ENCODE measurements at regions not wholly inside any gene's neighbourhood (a gene's known extent, or its start where the extent isn't known, plus 50 kb on each side); places are given as distances from the start of the nearest gene placed in this dataset.

DNA sequence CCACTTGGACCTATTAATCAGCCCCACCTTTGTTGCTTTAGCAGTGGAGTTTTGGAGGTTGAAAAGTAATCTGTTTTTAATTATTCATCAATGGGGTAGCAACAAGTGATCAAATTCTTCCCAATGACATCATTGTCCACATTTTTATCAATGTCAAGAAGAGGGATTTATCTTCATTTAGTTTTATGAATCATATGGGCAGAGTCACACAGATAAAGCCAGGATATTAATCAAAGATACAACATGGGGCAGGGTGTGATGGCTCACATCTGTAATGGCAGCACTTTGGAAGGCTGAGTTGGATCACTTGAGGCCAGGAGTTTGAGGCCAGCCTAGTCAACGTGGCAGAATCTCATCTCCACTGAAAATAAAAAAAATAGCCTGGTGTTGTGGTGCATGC is 388.4 kb upstream of the POM121L12 start:
- Histone ChIP-seq H3K27ac (ENCODE audit: low read depth in 1 of 2, low read length in 1 of 2) (no peak overlapping the region), H3K4me1 (ENCODE audit: control insufficient read depth in 2 of 2, insufficient read depth in 2 of 2, low read length in 2 of 2) (no peaks in the 10 kb centered on the region), H3K9me3 (ENCODE audit: control insufficient read depth in 2 of 2, insufficient read depth in 1 of 2, low read length in 1 of 2) (no peaks in the 10 kb centered on the region), H3K27me3 (ENCODE audit: control insufficient read depth in 2 of 2, insufficient read depth in 1 of 2, low read length in 1 of 2) (no peaks in the 10 kb centered on the region), H3K36me3 (ENCODE audit: control insufficient read depth in 2 of 2, insufficient read depth in 2 of 2, low read length in 1 of 2) (no peaks in the 10 kb centered on the region), H3K4me3 (ENCODE audit: low read length in 2 of 2) (no peak overlapping the region)
- no peak for DNase-seq (ENCODE audit: low read depth in 6 of 9, low spot score in 9 of 9)
- WGBS = 33% methylated on average over 1 of the region's 1 CpG

DNA sequence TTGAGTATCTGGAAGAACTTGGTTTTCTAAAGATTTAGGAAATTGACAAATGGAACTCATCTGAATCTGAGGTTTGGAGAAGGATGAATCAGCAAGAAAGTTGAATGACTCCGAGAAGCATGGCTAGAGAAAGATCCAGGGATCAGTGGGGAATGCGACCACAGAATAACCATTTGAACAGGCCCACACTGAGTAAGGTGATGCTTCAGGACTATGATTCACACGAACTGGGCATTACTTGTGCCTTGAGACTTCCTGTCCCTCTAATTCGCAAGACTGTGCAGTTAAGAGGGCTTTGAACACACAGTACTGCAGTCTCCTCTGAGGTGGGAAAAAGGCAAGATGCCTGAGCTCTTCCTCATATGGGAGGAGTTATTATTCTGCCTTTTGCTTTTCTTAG is 395.5 kb upstream of the POM121L12 start:
- Histone ChIP-seq H3K27ac (ENCODE audit: low read depth in 1 of 2, low read length in 1 of 2) (no peak overlapping the region), H3K27me3 (ENCODE audit: control insufficient read depth in 2 of 2, insufficient read depth in 1 of 2, low read length in 1 of 2) (no peaks in the 10 kb centered on the region), H3K9me3 (ENCODE audit: control insufficient read depth in 2 of 2, insufficient read depth in 1 of 2, low read length in 1 of 2) (no peaks in the 10 kb centered on the region), H3K36me3 (ENCODE audit: control insufficient read depth in 2 of 2, insufficient read depth in 2 of 2, low read length in 1 of 2) (no peaks in the 10 kb centered on the region), H3K4me3 (ENCODE audit: low read length in 2 of 2) (no peak overlapping the region), H3K4me1 (ENCODE audit: control insufficient read depth in 2 of 2, insufficient read depth in 2 of 2, low read length in 2 of 2) (no peaks in the 10 kb centered on the region)
- WGBS = 82% methylated on average over 4 of the region's 4 CpGs
- no peak for DNase-seq (ENCODE audit: low read depth in 6 of 9, low spot score in 9 of 9)

DNA sequence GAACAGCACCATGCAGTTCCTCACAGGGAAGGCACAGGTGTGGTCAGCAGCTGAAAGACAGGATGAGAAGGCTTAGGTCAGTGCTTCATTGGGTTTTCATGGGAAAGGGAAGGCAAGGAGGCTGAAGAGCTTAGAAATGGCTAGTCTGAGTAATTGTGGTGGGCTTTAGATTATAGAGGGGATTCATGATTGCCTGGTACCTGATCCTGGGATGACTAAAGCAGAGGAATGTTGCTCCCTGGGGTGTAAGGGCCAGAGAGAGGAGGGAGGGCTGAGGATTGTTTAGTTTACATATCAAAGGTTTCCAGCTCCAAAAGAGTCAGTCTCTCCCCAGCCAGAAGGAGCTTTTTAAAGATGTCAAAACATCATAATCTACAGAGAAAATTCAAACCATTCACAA is 396.3 kb upstream of the POM121L12 start:
- Histone ChIP-seq H3K4me3 (ENCODE audit: low read length in 2 of 2) (no peak overlapping the region), H3K27ac (ENCODE audit: low read depth in 1 of 2, low read length in 1 of 2) (no peak overlapping the region), H3K36me3 (ENCODE audit: control insufficient read depth in 2 of 2, insufficient read depth in 2 of 2, low read length in 1 of 2) (no peaks in the 10 kb centered on the region), H3K4me1 (ENCODE audit: control insufficient read depth in 2 of 2, insufficient read depth in 2 of 2, low read length in 2 of 2) (no peaks in the 10 kb centered on the region), H3K27me3 (ENCODE audit: control insufficient read depth in 2 of 2, insufficient read depth in 1 of 2, low read length in 1 of 2) (no peaks in the 10 kb centered on the region), H3K9me3 (ENCODE audit: control insufficient read depth in 2 of 2, insufficient read depth in 1 of 2, low read length in 1 of 2) (no peaks in the 10 kb centered on the region)
- DNase-seq (ENCODE audit: low read depth in 6 of 9, low spot score in 9 of 9) = no peak

DNA sequence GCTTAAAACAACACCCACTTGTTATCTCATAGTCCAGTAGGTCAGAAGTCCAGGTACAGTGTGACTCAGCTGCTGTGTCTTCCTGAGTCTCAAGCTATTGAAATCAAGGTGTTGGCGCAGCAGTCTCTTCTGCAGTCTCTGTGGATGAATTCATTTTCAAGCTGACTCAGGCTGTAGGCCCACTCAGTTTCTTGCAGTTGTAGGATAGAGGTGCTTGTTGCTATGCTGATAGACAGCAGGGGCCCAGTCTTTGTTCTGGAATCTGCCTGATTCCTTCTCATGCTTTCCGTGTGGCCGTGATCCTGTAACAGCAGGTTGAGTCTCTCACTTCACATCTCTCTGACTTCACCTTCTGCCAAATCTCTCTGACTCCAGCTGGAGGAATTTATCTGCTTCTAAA is 400.4 kb upstream of the POM121L12 start:
- Histone ChIP-seq H3K27me3 (ENCODE audit: control insufficient read depth in 2 of 2, insufficient read depth in 1 of 2, low read length in 1 of 2) (no peaks in the 10 kb centered on the region), H3K4me3 (ENCODE audit: low read length in 2 of 2) (no peak overlapping the region), H3K9me3 (ENCODE audit: control insufficient read depth in 2 of 2, insufficient read depth in 1 of 2, low read length in 1 of 2) (peaks cover 0 to 2% of the 10 kb centered on the region in 2 donors), H3K36me3 (ENCODE audit: control insufficient read depth in 2 of 2, insufficient read depth in 2 of 2, low read length in 1 of 2) (no peaks in the 10 kb centered on the region), H3K4me1 (ENCODE audit: control insufficient read depth in 2 of 2, insufficient read depth in 2 of 2, low read length in 2 of 2) (no peaks in the 10 kb centered on the region), H3K27ac (ENCODE audit: low read depth in 1 of 2, low read length in 1 of 2) (no peak overlapping the region)
- 80% methylated on average over 3 of the region's 3 CpGs for WGBS
- no peak for DNase-seq (ENCODE audit: low read depth in 6 of 9, low spot score in 9 of 9)

DNA sequence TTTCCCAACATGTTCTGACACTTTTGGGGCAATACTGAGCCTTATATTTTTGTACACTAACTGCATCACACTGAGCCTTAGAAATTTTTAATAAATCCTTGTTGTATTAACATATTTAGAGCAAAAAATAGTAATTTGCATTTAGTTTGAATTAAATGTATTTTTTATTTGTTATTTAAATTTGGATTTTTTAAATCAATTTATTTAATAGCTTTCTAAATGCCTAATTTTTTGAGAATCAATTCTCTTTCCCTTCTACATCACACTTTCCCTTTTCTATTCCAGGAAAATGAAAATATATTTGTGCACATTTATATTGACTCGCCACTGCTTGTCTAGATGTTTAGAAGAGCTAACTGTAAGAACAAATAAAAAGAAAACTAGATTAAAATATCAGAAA is 414.6 kb upstream of the POM121L12 start:
- DNase-seq (ENCODE audit: low read depth in 6 of 9, low spot score in 9 of 9) = no peak
- WGBS = 95% methylated on average over 1 of the region's 1 CpG
- no peaks in the 10 kb centered on the region for H3K27me3 ChIP-seq (ENCODE audit: control insufficient read depth in 2 of 2, insufficient read depth in 1 of 2, low read length in 1 of 2)
- H3K27ac ChIP-seq (ENCODE audit: low read depth in 1 of 2, low read length in 1 of 2) = no peak overlapping the region
- H3K4me1 ChIP-seq (ENCODE audit: control insufficient read depth in 2 of 2, insufficient read depth in 2 of 2, low read length in 2 of 2) = no peaks in the 10 kb centered on the region
- no peaks in the 10 kb centered on the region for H3K9me3 ChIP-seq (ENCODE audit: control insufficient read depth in 2 of 2, insufficient read depth in 1 of 2, low read length in 1 of 2)
- no peak overlapping the region for H3K4me3 ChIP-seq (ENCODE audit: low read length in 2 of 2)
- H3K36me3 ChIP-seq (ENCODE audit: control insufficient read depth in 2 of 2, insufficient read depth in 2 of 2, low read length in 1 of 2) = no peaks in the 10 kb centered on the region

DNA sequence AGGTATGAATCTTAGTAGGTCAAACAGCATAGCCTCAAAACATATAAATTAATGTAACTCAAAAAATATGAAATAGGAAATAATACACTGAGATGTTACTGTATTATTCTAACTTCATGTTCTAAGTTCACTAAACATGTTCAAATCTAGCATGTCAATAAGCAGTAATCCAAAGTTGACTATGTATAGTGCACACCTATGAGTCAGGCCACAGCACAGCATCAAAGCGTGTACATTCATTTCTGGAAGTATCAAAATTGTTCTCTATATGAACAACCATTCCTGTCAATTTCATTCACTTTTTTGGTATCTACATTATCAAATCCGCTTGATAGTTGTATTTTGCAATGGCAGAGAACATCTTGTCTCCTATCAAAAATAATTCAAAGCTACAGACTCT is 418.9 kb upstream of the POM121L12 start:
- Histone ChIP-seq H3K27me3 (ENCODE audit: control insufficient read depth in 2 of 2, insufficient read depth in 1 of 2, low read length in 1 of 2) (no peaks in the 10 kb centered on the region), H3K9me3 (ENCODE audit: control insufficient read depth in 2 of 2, insufficient read depth in 1 of 2, low read length in 1 of 2) (no peaks in the 10 kb centered on the region), H3K27ac (ENCODE audit: low read depth in 1 of 2, low read length in 1 of 2) (no peak overlapping the region), H3K4me3 (ENCODE audit: low read length in 2 of 2) (no peak overlapping the region), H3K4me1 (ENCODE audit: control insufficient read depth in 2 of 2, insufficient read depth in 2 of 2, low read length in 2 of 2) (no peaks in the 10 kb centered on the region), H3K36me3 (ENCODE audit: control insufficient read depth in 2 of 2, insufficient read depth in 2 of 2, low read length in 1 of 2) (no peaks in the 10 kb centered on the region)
- DNase-seq (ENCODE audit: low read depth in 6 of 9, low spot score in 9 of 9) = no peak
- WGBS = 95% methylated on average over 2 of the region's 2 CpGs

DNA sequence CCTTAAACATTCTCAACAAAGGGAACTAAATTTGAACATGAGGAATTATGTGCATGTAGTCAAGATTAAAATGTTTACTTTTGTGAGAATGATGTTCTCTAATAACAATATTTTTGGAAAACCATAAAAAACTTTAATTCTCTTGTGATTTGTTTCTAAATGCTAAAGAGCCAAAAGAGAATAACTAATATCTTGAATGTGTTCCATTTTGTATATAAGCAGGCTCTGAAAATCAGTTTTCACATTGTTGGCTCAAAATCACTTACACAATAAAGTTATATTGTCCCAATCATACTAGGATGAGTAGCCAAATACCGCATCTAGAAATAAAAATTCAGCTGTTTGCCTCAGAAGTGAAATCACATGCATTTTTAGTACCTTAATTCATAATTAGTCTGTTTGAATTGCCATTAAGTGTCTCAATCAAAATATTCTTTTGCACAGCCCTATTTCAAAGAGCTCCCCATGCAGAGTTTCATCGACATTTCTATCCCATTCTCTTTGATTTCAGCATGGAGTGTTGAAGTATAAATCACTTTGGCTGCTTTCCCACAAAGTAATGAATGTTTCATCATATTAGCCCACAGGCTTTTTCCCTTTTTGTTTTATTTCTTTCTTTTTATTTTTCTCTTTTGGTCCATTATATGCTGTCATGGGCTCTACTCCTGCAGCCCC is 420.3 kb upstream of the POM121L12 start:
- DNase-seq (ENCODE audit: low read depth in 6 of 9, low spot score in 9 of 9) = no peak
- no peak overlapping the region for H3K4me3 ChIP-seq (ENCODE audit: low read length in 2 of 2)
- WGBS = 93% methylated on average over 2 of the region's 2 CpGs
- no peaks in the 10 kb centered on the region for H3K4me1 ChIP-seq (ENCODE audit: control insufficient read depth in 2 of 2, insufficient read depth in 2 of 2, low read length in 2 of 2)
- H3K27ac ChIP-seq (ENCODE audit: low read depth in 1 of 2, low read length in 1 of 2) = no peak overlapping the region
- no peaks in the 10 kb centered on the region for H3K36me3 ChIP-seq (ENCODE audit: control insufficient read depth in 2 of 2, insufficient read depth in 2 of 2, low read length in 1 of 2)
- H3K9me3 ChIP-seq (ENCODE audit: control insufficient read depth in 2 of 2, insufficient read depth in 1 of 2, low read length in 1 of 2) = no peaks in the 10 kb centered on the region
- H3K27me3 ChIP-seq (ENCODE audit: control insufficient read depth in 2 of 2, insufficient read depth in 1 of 2, low read length in 1 of 2) = no peaks in the 10 kb centered on the region

DNA sequence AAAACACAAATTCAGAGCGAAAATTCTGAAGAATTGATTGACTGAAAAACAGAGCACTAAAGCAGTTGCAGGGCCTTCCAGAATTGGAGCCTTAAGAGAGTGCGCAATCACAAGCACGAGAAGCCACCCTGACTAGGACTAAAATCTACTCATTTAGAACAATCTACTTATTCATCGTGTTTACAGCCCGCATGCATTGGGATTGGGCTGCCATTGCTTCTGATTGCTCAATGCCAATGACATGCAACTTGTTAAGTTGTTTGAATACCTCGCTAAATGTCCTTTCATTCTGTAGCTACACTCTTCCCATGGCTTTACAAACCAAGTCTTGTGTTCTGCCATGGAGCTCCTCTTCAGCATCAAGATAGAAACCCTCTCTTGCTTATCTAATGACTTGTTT is 425.9 kb upstream of the POM121L12 start:
- no peak for DNase-seq (ENCODE audit: low read depth in 6 of 9, low spot score in 9 of 9)
- Histone ChIP-seq H3K4me3 (ENCODE audit: low read length in 2 of 2) (no peak overlapping the region), H3K36me3 (ENCODE audit: control insufficient read depth in 2 of 2, insufficient read depth in 2 of 2, low read length in 1 of 2) (no peaks in the 10 kb centered on the region), H3K9me3 (ENCODE audit: control insufficient read depth in 2 of 2, insufficient read depth in 1 of 2, low read length in 1 of 2) (peaks cover 0 to 3% of the 10 kb centered on the region in 2 donors), H3K27ac (ENCODE audit: low read depth in 1 of 2, low read length in 1 of 2) (no peak overlapping the region), H3K27me3 (ENCODE audit: control insufficient read depth in 2 of 2, insufficient read depth in 1 of 2, low read length in 1 of 2) (no peaks in the 10 kb centered on the region), H3K4me1 (ENCODE audit: control insufficient read depth in 2 of 2, insufficient read depth in 2 of 2, low read length in 2 of 2) (no peaks in the 10 kb centered on the region)
- 96% methylated on average over 6 of the region's 6 CpGs for WGBS

DNA sequence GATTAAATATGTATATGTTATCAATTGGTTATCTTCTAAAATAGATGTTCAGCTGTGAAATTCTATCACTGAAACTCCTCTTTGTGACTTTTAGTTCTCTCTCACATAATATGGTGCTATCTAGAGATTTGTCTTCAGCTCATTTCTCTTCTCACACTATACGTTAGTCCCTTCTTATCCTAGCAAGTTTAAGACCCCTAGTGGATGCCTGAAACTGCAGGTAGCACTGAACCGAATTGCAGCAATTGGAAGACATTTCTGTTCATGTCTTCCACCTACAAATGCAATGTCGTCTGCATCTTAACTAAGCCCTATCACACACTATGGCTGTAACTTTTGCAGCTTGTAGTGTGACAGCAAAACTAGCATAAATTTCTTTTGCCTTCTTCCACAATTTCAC is 442.7 kb upstream of the POM121L12 start:
- no peaks in the 10 kb centered on the region for H3K9me3 ChIP-seq (ENCODE audit: control insufficient read depth in 2 of 2, insufficient read depth in 1 of 2, low read length in 1 of 2)
- no peaks in the 10 kb centered on the region for H3K36me3 ChIP-seq (ENCODE audit: control insufficient read depth in 2 of 2, insufficient read depth in 2 of 2, low read length in 1 of 2)
- no peaks in the 10 kb centered on the region for H3K4me1 ChIP-seq (ENCODE audit: control insufficient read depth in 2 of 2, insufficient read depth in 2 of 2, low read length in 2 of 2)
- no peak overlapping the region for H3K27ac ChIP-seq (ENCODE audit: low read depth in 1 of 2, low read length in 1 of 2)
- no peak overlapping the region for H3K4me3 ChIP-seq (ENCODE audit: low read length in 2 of 2)
- 74% methylated on average over 3 of the region's 3 CpGs for WGBS
- DNase-seq (ENCODE audit: low read depth in 6 of 9, low spot score in 9 of 9) = peak in 1 of 9 donors; percentile 8
- no peaks in the 10 kb centered on the region for H3K27me3 ChIP-seq (ENCODE audit: control insufficient read depth in 2 of 2, insufficient read depth in 1 of 2, low read length in 1 of 2)

DNA sequence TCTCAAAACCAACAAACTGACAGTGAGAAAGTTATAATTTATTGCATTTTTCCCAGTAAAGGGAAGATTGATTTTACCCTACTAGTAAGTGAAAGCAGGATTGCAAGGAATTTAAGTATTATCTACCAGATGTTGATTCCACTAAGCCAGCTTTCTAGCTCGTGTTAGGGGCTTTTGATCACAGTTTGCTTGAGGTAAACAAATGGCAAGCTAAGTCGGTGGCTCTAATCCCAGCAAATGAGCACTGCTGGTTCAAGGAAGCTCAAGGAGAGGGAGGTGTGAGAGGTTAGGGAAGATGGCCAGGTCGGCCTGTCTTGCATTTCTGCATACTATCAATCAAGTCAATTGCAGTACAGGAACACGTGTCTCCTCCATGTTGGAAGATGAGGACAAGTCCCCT is 448.7 kb upstream of the POM121L12 start:
- no peaks in the 10 kb centered on the region for H3K4me1 ChIP-seq (ENCODE audit: control insufficient read depth in 2 of 2, insufficient read depth in 2 of 2, low read length in 2 of 2)
- H3K4me3 ChIP-seq (ENCODE audit: low read length in 2 of 2) = no peak overlapping the region
- H3K9me3 ChIP-seq (ENCODE audit: control insufficient read depth in 2 of 2, insufficient read depth in 1 of 2, low read length in 1 of 2) = no peaks in the 10 kb centered on the region
- H3K27ac ChIP-seq (ENCODE audit: low read depth in 1 of 2, low read length in 1 of 2) = no peak overlapping the region
- WGBS = 36% methylated on average over 4 of the region's 4 CpGs
- no peak for DNase-seq (ENCODE audit: low read depth in 6 of 9, low spot score in 9 of 9)
- no peaks in the 10 kb centered on the region for H3K27me3 ChIP-seq (ENCODE audit: control insufficient read depth in 2 of 2, insufficient read depth in 1 of 2, low read length in 1 of 2)
- H3K36me3 ChIP-seq (ENCODE audit: control insufficient read depth in 2 of 2, insufficient read depth in 2 of 2, low read length in 1 of 2) = no peaks in the 10 kb centered on the region

Data from thymus (tissue), 11 donors.